HG03103 (cell line): ENCODE measurements at regions not wholly inside any gene's neighbourhood (a gene's known extent, or its start where the extent isn't known, plus 50 kb on each side); places are given as distances from the start of the nearest gene placed in this dataset.
"Not testable (repeated sequence)": the region's sequence is repeated elsewhere in the genome, so short reads cannot be mapped to it uniquely, and the experiment has no call there.

Experiments
- ATAC-seq: cut with Tn5 transposase; IDR thresholded peaks from one replicate; pipeline ENCODE4 v1.9.1; 2021; ENCODE audit warnings: low read depth; ENCODE audit not compliant: unreplicated experiment

DNA sequence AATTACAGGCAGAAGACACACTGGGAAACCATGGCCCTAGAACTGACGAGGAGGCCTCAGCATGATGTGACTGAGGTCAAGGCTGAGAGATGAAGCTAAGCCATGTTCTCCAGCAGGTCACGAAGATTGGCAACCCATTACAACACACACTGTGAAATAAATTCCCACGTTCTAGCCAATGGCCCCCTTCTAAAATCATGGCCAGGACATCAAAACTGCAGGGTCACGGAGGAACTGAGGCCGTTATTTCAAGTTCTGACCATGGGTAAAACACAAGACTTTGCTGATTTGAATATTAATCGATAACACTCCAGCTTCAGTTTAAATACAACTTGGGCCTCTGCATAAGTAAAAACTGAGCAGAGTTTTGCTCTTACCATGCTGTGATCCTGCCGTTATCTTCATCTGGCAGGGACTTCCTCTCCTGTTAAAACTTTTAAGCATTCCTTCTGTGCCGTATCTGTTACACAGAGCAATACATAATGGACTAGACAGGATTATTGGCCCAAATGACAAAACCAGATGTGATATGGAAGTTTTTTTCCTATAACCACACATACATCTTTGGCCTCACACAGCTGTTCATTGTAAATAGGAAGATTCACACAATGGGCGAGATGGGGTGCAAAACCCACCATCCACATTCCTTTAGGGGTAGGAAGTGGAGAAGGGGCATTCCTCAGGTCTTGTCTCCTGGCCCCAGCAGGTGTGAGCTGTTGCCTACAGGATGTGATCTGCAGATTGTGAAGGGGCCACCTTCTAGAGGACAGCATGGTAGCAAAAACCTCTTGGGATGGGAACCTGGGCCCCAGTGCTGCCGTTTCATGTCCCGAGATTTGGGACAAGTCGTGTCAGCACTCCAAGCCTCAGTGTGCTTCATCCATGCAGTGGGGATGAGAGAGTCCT is 207.4 kb downstream of the OPA1 start:
- no peak for ATAC-seq

DNA sequence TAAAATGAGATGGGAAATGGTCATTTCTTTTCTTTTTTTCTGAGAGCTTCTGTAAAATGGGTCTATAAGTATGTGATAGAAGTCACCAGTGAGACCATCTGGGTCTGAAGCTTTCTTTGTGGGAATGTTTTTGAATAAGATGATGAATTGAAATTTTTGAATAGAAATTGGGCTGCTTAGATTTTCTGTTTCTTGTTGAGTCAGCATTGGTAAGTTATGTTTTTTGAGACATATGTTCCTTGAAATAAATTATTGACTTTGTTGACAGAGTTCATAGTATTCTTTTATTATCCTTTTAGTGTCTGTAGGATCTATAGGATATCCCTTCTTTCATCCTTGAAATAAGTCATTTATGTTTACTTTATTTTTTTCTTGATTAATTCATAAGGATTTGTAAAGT is 208.1 kb downstream of the OPA1 start:
- ATAC-seq = no peak

DNA sequence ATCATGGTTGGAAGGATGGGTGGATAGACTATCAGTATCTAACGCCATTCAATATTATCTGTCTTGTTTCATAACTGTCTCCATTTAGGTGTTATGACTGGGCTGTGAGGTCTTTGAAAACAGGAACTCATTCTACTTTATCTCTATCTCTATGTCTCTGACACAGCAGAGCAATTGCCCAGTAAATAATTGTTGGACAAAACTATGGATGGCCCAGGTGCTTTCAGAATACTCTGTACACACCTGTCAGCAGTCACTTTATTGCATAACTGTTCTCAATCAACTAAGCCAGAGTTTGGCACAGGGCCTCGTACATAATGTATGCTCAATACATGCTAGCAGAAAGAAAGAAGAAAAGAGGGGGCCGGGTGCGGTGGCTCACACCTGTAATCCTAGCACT is 210.3 kb downstream of the OPA1 start:
- ATAC-seq = no peak

DNA sequence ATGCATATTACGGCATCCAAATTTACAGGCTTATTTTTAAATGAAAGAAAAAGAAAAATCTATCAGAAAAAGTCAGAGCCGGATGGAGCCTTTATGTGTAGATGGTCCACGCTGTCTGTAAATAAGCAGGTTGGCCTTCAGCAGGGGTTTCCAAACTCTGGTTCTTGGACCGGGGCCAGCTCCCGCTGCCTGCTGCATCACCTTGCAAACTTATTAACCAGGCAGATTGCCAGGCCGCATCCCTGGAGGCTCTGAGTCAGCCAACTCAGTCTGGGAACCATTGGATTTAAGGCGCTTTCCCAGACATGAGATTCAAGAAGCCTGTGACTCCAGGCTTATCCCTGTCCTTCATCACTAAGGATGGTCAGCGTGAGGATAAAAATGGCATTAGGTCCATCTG is 212.4 kb downstream of the OPA1 start:
- no peak for ATAC-seq

DNA sequence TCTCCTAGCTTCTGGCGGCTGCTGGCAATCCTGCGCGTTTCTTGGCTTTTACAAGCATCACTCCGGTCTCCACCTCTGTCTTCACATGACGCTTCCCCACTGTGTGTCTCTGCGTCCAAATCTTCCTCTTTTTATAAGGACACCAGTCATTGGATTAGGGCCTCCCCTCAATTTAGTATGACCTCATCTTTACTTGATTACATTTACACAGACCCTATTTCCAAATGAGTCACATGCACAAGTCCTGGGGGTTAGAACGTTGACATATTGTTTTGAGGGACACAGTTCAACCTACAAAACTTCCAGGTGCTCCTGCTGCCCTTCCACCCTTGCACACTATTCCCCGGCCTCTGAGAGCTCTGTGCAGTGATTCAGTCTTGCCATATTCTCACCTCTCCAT is 215.3 kb downstream of the OPA1 start:
- ATAC-seq = no peak

DNA sequence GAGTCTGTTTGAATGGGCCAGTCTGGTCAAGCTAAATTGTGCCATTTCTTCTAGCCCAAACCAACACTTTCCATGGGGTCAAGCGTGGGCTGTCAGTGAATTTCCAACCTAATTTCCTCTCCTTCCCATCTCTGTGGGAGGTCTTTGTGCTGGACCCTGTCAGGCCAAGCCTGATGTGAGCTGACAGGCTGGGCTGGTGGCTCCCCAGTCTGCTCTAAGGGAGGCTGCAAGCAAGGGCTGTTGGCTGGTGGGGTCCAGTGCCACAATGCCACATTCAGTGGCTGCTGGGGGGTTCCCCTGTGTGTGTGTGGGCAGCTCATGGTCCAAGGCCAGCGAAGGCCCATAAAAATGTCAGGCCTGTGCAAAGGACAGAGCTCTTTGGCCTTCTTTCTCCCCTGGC is 216.1 kb downstream of the OPA1 start:
- no peak for ATAC-seq

DNA sequence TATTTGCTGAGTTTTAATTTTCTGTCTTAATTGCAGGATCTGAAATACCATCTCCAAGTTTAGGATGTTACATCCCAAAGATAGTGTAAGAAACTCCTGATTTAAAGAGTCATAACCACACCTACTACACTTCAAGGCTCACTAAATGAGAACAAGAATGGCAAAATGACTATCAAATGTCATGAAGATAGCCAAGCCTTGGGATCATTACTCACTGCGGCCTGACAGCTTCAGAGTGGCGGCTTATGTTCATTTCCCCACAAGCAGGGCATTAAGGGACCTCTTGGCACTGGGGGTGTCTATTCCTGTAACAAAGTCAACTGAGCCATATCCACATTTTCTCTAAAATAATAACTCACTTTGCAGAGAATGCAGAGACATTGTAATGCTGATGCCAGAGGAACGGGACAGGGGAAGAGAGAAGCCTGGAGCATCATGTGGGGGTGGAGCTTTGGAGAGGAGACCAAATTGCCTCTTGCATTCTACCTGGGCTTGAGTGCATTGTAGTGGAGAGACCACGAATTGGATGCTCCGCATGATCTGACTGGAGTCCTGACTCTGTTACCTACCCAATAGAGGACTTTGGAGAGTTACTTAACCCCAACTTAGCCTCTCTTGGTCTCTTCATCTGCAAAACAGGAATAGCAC is 219.2 kb downstream of the OPA1 start:
- no peak for ATAC-seq

DNA sequence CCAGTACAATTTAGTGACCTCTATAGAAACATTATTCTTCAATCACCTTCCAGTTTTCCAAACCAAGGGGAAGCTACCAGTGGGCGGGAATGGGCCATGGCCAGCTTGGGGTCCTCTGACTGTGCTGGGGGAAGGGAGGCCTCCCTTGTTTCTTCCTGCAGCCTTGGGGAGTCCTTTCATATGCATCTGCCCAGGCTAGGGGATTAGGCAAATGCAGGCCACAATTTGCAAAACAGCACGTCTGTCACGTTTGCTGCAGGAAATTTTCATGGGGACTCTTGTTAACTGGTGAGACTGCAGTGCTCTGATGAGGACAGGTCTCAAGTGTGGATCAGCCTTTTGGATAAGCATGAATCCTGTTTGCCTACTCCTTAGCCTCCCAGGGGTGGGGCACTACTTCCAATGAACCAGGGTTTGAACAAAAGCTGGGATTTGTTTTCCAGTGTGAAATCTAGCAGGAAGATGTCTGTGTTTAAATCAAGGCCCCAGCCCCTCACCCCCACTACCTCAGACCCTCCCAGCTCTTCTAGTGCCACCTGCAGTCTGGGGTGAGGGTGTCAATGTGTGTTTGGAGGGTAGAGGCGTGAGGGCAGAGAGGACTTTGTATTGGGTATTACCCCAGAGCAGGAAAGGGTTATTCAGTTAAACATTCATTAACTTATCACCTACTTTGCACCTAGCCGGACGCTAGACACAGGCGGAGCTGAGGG is 219.9 kb downstream of the OPA1 start:
- ATAC-seq = no peak

DNA sequence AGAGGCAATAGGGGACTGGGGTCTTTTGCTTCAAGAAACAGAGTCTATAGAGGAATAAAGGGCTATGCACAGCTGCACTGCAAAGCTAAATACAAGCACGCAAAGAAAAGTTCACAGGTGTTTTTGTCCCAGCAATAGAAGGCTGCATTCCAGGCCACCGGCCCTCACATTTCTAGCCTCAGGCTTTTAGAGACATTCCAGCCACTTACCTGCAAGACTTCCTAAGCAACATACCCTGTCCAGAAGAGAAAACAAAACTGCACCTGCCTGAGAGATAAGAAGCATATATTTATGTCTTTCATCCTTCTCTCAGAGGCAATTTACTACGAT is 220.5 kb downstream of the OPA1 start:
- no peak for ATAC-seq

DNA sequence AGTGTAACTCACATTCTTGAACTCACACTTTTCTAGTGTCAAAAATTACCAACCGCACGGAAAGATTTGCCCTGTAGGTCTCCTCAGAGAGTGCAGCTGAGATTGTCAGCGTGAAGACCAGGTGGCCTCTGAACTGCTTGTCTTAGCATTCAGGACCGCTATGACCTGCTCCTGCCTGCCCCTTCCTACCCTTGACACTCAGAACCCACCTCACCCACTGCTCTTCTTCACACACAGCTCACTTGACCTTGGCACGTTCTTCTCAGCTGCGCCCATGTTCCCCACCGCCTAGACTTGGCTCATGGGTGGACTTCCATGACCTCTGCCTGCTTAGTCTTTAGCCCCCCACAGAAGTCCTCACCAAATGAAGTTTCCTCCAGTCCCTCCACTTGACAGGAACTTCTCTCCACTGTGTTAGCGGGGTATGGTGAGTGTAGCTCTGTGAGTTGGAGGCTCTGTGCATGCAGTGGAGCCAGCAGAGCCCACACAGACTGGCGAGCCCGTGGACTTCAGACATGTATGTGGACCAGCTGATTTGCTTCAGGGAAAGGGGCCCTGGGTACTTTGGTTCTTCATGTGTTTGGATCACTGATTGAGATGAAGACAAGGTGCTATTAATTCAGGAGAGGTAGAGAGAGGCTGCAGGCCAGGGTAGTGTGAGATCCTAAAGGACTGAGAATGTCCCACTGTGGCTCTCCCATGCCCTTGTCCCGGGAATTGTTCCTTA is 221.3 kb downstream of the OPA1 start:
- no peak for ATAC-seq

DNA sequence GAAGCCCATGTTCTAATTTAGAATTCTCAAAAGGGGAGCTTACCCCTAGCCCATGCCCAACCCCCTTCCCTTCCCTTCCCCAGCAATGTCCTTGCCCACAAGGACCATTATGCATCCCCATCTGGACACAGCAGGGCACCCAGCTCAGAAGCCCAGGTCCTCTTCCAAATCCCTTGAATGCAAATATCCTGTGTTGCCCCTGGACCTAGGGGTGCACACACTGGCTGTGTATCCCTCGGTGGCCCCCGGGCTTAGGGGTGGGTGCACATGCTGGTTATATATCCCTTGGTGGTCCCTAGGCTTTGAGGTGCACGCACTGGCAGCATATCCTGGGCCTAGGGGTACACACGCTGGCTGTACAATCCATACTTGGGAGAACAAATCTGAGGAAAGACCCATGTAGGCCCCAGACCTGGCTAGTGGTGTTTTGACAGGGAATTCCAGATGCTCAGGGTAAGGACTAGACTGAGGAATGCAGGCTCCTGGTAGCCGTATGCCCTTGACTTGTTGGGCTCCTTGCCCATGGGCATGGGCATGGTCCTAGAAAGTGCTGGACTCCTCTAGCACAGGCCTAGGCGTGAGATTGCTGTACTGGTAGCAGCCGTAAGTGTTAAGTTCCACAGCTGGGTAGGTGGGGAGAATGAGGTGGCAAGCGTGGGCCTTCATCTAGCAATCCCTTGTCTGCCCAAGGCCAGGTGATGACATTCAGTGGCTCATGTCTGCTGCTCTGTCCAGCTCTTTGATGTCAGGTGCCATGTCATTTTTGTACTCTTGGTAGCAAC is 222.4 kb downstream of the OPA1 start:
- no peak for ATAC-seq

DNA sequence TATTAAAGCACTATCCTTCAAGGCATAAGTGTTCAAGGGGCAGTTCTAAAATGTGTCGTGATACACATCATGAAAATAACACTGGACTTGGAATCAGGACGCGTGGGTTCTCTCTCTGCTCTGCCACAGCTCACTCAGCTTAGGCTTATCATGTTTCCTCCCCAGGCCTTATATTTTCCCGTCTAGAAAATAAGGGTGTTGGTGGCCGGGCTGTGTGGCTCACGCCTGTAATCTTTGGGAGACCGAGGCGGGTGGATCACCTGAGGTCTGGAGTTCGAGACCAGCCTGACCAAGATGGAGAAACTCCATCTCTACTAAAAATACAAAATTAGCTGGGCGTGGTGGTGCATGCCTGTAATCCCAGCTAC is 223.0 kb downstream of the OPA1 start:
- ATAC-seq = no peak

DNA sequence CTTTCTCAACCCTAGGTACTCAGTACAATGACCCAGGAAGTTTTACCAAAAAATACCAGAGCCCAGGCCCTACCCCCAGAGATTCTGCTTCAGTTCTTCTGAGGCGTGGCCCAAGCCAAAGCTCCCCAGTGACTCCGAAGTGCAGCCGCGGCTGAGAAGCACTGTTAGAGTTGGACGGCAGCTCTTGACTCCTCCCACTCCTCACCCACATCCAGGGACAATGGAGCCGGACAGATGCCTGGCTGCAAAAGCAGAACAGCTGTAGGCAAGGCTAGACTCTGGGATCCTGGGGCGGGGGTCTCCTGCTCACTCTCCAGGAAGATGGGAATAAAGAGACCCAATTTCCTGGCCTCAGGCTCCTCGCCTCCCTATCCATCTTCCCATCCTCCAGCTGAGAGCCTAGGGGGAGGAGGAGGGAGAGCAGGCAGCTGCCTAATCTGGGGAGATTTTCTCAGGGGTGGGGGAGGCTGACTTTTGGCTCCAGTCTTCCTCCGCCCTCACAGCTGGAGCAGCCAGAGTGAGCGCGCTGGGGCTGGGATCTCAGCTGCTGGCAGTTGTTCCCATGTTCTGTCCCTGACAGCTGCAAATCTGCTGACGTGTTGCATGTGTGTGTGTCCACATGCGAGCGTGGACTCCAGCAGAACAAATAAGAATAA is 223.8 kb downstream of the OPA1 start:
- no peak for ATAC-seq

DNA sequence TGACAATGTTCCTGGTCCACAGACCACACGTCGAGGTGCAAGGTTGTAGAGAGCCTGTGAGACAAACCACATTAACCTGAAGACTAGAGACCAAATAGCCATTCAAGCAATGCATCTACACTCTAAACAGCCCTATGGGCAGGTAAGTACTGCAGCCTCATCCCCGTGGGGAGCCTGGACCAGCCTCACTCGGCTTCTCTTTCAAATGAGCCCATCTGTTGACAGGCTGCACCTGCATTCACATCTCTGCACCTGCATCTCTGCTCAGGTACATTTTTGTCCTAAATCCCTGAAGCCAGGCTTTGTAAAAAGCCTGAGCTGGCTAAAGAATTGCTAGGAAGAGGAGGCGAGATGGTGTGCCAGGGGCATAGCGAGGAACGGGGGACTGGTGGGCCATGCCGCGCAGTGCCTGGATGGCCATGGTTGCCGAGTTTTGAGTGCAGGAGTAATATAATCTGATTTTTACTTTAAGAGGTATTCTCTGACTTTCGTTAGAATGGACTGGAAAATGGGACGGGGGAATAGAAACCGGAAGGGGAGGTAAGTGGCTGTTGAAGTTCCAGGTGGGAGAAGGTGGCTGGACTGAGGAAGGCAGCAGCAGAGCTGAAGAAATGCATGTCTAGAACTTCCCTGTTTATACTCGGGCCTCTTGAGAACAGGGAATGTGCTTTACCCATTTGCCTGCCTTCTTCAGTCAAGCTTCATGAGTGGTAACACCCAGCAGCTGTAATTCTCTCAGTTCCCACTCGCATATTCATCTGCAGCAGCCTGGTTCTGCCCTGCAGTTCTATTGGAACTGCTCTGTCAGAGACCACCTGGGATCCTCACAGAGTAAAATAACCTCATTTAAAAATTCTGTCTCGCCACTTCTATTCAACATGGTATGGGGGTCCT is 226.4 kb downstream of the OPA1 start:
- ATAC-seq = no peak

DNA sequence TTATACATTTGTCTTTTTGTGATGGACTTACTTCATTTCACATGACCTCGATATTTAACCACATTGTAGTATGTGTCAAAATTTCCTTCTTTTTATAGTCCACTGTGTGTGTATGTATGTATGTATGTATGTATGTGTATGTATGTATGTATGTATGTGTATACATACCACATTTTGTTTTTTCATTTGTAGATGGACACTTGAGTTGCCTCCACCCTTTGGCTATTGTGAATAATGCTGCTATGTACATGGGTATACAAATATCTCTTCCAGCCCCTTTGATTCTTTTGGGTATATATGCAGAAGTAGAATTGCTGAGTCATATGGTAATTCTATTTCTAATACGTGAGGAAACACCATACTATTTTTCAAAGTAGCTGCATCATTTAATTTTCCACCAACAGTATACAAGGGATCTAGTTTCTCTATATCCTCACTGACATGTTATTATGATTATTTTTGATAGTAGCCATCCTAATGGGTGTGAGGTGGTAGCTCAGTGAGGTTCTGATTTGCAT is 228.2 kb downstream of the OPA1 start:
- no peak for ATAC-seq

DNA sequence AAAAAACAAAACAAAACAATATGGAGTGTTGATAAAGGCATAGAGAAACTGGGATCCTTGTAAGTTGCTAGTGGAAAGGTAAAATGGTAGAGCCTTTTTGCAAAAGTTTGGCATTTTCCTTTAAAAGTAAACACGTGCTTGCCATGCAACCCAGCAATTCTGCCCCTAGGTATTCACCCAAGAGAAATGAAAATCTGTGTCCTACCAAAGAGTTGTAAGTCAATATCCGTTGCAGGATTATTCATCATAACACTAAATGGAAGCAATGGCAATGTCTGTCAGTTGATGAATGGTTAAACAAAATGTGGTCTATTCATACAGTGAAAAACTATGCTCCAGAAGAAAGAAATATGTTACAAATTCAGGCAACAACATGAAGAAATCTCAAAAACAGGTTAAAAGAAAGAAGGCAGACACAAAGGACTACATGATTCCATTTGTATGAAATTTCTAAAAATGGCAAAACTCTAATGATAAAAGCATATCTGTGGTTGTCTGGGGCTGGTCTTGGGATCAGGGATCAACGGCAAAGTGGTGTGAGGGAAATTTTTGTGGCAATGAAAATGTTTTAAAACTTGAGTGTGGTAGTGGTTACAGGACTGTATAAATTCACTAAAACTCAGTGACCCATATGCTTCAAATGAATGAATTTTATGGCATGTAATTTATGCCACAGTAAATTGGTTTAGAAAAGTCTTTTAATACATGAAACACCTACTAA is 229.6 kb downstream of the OPA1 start:
- no peak for ATAC-seq

DNA sequence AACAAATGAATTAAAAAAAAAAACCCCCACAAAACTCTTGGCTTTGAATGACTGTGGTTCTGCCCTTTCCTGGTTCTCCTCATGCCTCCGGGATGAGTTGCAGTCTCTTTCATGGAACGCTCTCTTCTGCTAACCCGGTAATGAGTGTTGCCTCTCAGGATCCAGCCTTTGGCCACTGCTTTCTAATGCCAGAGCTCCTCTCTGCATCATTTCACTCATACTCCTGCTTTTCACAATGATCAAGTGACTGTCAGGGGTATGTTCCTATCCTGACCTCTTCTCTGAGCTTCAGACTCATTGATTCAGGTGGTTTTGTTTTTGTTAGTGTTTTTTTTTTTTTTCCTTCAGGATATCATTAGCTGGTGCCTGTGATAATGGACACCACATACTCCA is 230.2 kb downstream of the OPA1 start:
- ATAC-seq = not testable (repeated sequence)

DNA sequence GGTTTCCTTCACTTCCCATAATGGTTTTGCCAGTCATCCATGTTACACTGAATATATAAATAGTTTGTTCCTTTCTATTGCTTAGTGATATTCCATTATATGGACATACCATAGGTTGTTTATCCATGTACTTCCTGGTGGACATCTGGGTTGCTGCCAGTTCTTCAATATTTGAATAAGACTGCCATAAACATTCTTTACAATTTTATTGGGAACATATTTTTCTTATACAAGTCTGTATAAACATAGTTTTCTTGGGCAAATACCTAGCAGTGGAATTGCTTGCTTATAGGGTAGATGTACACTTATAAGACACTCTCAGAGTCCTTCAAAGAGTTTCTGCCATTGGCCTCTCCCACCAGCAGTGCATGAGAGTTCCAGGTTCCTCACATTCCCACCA is 231.4 kb downstream of the OPA1 start:
- ATAC-seq = no peak
